ENCODE measurements at regions not wholly inside any gene's neighbourhood (a gene's known extent, or its start where the extent isn't known, plus 50 kb on each side); places are given as distances from the start of the nearest gene placed in this dataset.

GRCh38 chr9:18126831-18127498 is 347.0 kb upstream of the ADAMTSL1 start:
- intact Hi-C loops (cut with DNase I): no loop called here
- H3K27me3 ChIP-seq: no peaks in the 10 kb centered on the region
- DNase-seq (no peak), ATAC-seq (no peak)
- no peaks in the 10 kb centered on the region for H3K36me3 ChIP-seq
- no peaks in the 10 kb centered on the region for H3K9me3 ChIP-seq
- TF ChIP-seq POLR2A (IDR thresholded peaks at IDR 0.05) (no peak), CTCF (IDR thresholded peaks at IDR 0.05) (no peak)
- 77 to 80% (median 78%) methylated on average over 4 of the region's 4 CpGs for WGBS, 4 donors
- H3K27ac ChIP-seq: no peak overlapping the region
- H3K4me3 ChIP-seq: no peak overlapping the region
- H3K4me1 ChIP-seq: no peaks in the 10 kb centered on the region

GRCh38 chr9:18127499-18127875 is 346.5 kb upstream of the ADAMTSL1 start:
- Histone ChIP-seq H3K9me3 (no peaks in the 10 kb centered on the region), H3K27ac (no peak overlapping the region), H3K4me1 (no peaks in the 10 kb centered on the region), H3K36me3 (no peaks in the 10 kb centered on the region), H3K4me3 (no peak overlapping the region), H3K27me3 (no peaks in the 10 kb centered on the region)
- no peak for ATAC-seq
- no peak for DNase-seq
- WGBS, 4 donors: 38 to 66% (median 54%) methylated on average over 2 of the region's 2 CpGs
- intact Hi-C loops (cut with DNase I): no loop called here
- TF ChIP-seq CTCF (IDR thresholded peaks at IDR 0.05) (no peak), POLR2A (IDR thresholded peaks at IDR 0.05) (no peak)

- WGBS, 4 donors: 79 to 89% (median 84%) methylated on average over 5 of the region's 5 CpGs
- H3K36me3 ChIP-seq: no peaks in the 10 kb centered on the region
- no peak for TF ChIP-seq POLR2A (IDR thresholded peaks at IDR 0.05)
- no peak for TF ChIP-seq CTCF (IDR thresholded peaks at IDR 0.05)
- no peaks in the 10 kb centered on the region for H3K9me3 ChIP-seq
- H3K27me3 ChIP-seq: no peaks in the 10 kb centered on the region
- no peak for DNase-seq
- no peak overlapping the region for H3K4me3 ChIP-seq
- no peak overlapping the region for H3K27ac ChIP-seq
- H3K4me1 ChIP-seq: no peaks in the 10 kb centered on the region
- no peak for ATAC-seq
- intact Hi-C loops (cut with DNase I): no loop called here
Observed at GRCh38 chr9:18129809-18130334, 344.1 kb upstream of the ADAMTSL1 start.

GRCh38 chr9:18136354-18136994 is 337.5 kb upstream of the ADAMTSL1 start:
- no peak overlapping the region for H3K27ac ChIP-seq
- 80 to 83% (median 82%) methylated on average over 3 of the region's 3 CpGs for WGBS, 4 donors

More at GRCh38 chr9:18136354-18136994, 337.5 kb upstream of the ADAMTSL1 start:
- no peaks in the 10 kb centered on the region for H3K9me3 ChIP-seq
- ATAC-seq: no peak
- H3K4me3 ChIP-seq: no peak overlapping the region
- intact Hi-C loops (cut with DNase I): no loop called here
- no peaks in the 10 kb centered on the region for H3K36me3 ChIP-seq
- TF ChIP-seq POLR2A (IDR thresholded peaks at IDR 0.05) (no peak), CTCF (IDR thresholded peaks at IDR 0.05) (no peak)
- no peaks in the 10 kb centered on the region for H3K4me1 ChIP-seq
- DNase-seq: no peak
- H3K27me3 ChIP-seq: no peaks in the 10 kb centered on the region

Measured in heart left ventricle (tissue), 16 donors.